Omental fat pad (tissue), 3 donors: ENCODE measurements at regions not wholly inside any gene's neighbourhood (a gene's known extent, or its start where the extent isn't known, plus 50 kb on each side); places are given as distances from the start of the nearest gene placed in this dataset.

Source experiments
- ATAC-seq: fragments of 150-250 bp; one replicate; pipeline ENCODE4 v1.9.1; 2016; ENCODE audit warnings: mild to moderate bottlenecking, moderate library complexity; ENCODE audit not compliant: low FRiP score
- DNase-seq: peaks from one replicate; pipeline ENCODE4 v3.0.0-alpha.2; 2019; ENCODE audit warnings: low spot score
- CTCF ChIP-seq, 3 donors: fragments of 450-650 bp; IDR thresholded peaks; one replicate each; pipeline ENCODE4 v1.5.1; 2016 to 2017; ENCODE audit warnings: antibody characterized with exemption in 3 of 3, mild to moderate bottlenecking in 3 of 3, moderate library complexity in 2 of 3

GRCh38 chr16:86816930-86817625 lies 238.7 kb downstream of the FOXL1 start:
- no peak for TF ChIP-seq CTCF (IDR thresholded peaks at IDR 0.05)
- ATAC-seq (no peak), DNase-seq (no peak)

GRCh38 chr16:86818671-86819532 lies 240.6 kb downstream of the FOXL1 start:
- no peak for DNase-seq
- ATAC-seq: peak; percentile 41
- no peak for TF ChIP-seq CTCF (IDR thresholded peaks at IDR 0.05)

- ATAC-seq: no peak
- no peak for TF ChIP-seq CTCF (IDR thresholded peaks at IDR 0.05)
- no peak for DNase-seq
These were observed 241.2 kb downstream of the FOXL1 start for GRCh38 chr16:86819533-86819892.

- ATAC-seq (no peak), DNase-seq (no peak)
- no peak for TF ChIP-seq CTCF (IDR thresholded peaks at IDR 0.05)
These were observed 243.5 kb downstream of the FOXL1 start for GRCh38 chr16:86821895-86822294.

- no peak for ATAC-seq
- no peak for DNase-seq
- TF ChIP-seq CTCF (IDR thresholded peaks at IDR 0.05): no peak
These were observed 244.8 kb downstream of the FOXL1 start for GRCh38 chr16:86823125-86823524.

- DNase-seq (no peak), ATAC-seq (no peak)
- TF ChIP-seq CTCF (IDR thresholded peaks at IDR 0.05): no peak
These were observed 245.7 kb downstream of the FOXL1 start for GRCh38 chr16:86823888-86824671.
